AG09309 (cell line): ENCODE measurements at regions not wholly inside any gene's neighbourhood (a gene's known extent, or its start where the extent isn't known, plus 50 kb on each side); places are given as distances from the start of the nearest gene placed in this dataset.

ENCODE experiments used
- DNase-seq: peaks from one replicate; pipeline ENCODE4 v3.0.0-alpha.2; 2010; ENCODE audit warnings: low read depth
- H3K4me3 ChIP-seq: 2 replicates; pipeline ENCODE4 v1.5.1; 2011; ENCODE audit warnings: mild to moderate bottlenecking, low read depth, low read length, moderate library complexity; ENCODE audit not compliant: control insufficient read depth
- CTCF ChIP-seq: IDR thresholded peaks from 2 replicates; pipeline ENCODE4 v1.5.1; 2011; ENCODE audit warnings: mild to moderate bottlenecking, low read depth, low read length, inconsistent platforms; ENCODE audit not compliant: insufficient read depth, control insufficient read depth; ENCODE audit errors: missing control alignments

GRCh38 chr2:193808877-193809276 lies 1614.1 kb upstream of the TMEFF2 start:
- TF ChIP-seq CTCF, result no peak
- no peak overlapping the region for H3K4me3 ChIP-seq
- no peak for DNase-seq

DNA sequence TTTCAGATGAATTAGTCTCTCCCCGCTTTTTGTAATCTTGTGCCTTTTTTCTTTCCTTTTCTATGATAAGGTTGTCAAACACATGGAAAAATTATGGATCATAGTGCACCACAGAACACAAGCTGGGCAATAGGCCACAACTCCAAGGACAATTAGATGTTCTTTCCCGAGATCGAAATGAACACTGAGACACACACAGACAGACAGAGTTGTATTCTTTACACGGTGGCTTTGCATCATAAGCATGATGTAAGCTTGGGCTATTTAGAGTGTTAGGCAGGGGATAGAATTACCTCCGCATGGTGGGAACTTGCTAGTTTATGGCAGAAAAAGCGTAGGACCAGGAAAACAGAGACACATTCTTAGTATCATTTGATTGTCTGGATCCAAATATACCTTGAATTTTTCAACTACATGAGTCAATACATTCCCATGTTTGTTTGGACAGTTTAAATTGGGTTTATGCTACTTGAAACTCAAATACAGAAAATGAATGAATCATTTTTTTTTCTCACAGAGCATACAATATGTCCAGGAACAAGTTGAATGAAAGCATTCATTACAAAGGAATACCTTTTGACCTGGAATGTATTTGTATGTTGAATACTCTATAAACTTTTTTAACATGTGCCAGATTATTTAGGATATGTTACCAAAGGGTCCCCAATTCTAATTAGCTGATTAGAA lies 1611.5 kb upstream of the TMEFF2 start:
- DNase-seq, result no peak
- no peak overlapping the region for H3K4me3 ChIP-seq
- no peak for TF ChIP-seq CTCF

GRCh38 chr2:193796847-193797246 lies 1602.1 kb upstream of the TMEFF2 start:
- DNase-seq, result no peak
- TF ChIP-seq CTCF, result no peak
- H3K4me3 ChIP-seq, result no peak overlapping the region

DNA sequence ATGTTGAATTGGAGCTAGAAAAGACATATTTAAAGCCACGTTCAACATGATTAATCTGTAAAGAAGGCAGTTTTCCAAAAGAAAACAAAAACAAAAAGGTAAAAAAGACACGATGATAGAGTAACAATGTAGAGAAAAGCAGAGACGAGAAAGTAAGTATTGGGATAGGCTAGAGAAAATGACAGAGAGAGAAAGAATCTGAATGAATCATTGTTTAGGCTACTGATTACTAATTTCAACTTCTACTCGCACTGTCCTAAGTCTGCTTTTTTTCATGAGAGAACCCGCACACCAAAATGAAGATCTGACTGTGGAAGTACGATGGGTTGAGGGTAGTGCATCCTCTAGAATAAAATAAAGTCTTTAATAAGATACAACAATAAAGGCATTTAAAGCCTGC lies 1599.2 kb upstream of the TMEFF2 start:
- H3K4me3 ChIP-seq, result no peak overlapping the region
- no peak for DNase-seq
- TF ChIP-seq CTCF, result no peak

- DNase-seq, result no peak
- TF ChIP-seq CTCF, result no peak
These were observed 1588.9 kb upstream of the TMEFF2 start for GRCh38 chr2:193783681-193784080.

DNA sequence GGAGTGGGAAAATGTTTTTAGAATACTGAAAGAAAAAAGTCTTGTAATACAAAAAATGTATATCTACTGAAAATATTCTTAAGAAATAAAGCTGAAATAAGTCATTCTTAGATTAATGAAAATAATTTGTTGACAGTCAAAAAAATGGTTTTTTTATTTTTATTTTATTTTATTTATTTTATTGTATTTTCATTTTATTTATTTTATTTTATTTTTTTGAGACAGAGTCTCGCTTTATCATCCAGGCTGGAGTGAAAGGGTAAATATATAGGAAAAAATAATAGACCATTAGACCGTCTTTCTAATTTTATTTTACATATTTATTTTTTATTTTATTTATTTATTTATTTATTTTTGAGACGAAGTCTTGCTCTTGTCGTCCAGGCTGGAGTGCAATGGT lies 1583.6 kb upstream of the TMEFF2 start:
- no peak for TF ChIP-seq CTCF
- no peak overlapping the region for H3K4me3 ChIP-seq
- no peak for DNase-seq

More at GRCh38 chr2:193783681-193784080, 1588.9 kb upstream of the TMEFF2 start:
- no peak overlapping the region for H3K4me3 ChIP-seq
